Activated T-cell treated with anti-CD3 and anti-CD28 coated beads, Interleukin-2, amount 50 U/mL, for 72 hours (primary cell): ENCODE measurements at regions not wholly inside any gene's neighbourhood (a gene's known extent, or its start where the extent isn't known, plus 50 kb on each side); places are given as distances from the start of the nearest gene placed in this dataset.
A peak's percentile ranks its signal among the peaks of the same experiment; 100 is the strongest.

Source experiments
- ATAC-seq, 2 donors: fragments of 150-1000 bp; cut with Tn5 transposase; replicated peaks in 1 of 2; 2 replicates each; pipeline ENCODE4 v1.10.0; 2021; ENCODE audit warnings: moderate library complexity in 2 of 2, mild to moderate bottlenecking in 1 of 2
- DNase-seq, 2 donors: peaks; one replicate each; pipeline ENCODE4 v3.0.0; 2021 to 2022; ENCODE audit warnings: mixed read lengths in 1 of 2
- H3K27ac Mint-ChIP-seq: one replicate; pipeline ENCODE4 v1.8.0; 2022; ENCODE audit warnings: mild to moderate bottlenecking, moderate library complexity, mixed read lengths
- H3K27me3 Mint-ChIP-seq: one replicate; pipeline ENCODE4 v1.8.0; 2022; ENCODE audit warnings: low read depth, mixed read lengths
- H3K36me3 Mint-ChIP-seq, 2 donors: one replicate each; pipeline ENCODE4 v1.8.0; 2022; ENCODE audit warnings: mixed read lengths in 2 of 2, mild to moderate bottlenecking in 1 of 2; ENCODE audit not compliant: insufficient read depth in 2 of 2
- H3K4me1 Mint-ChIP-seq: one replicate; pipeline ENCODE4 v1.8.0; 2022; ENCODE audit warnings: low read depth, mixed read lengths
- H3K4me3 Mint-ChIP-seq, 2 donors: one replicate each; pipeline ENCODE4 v1.8.0; 2022; ENCODE audit warnings: mild to moderate bottlenecking in 2 of 2, mixed read lengths in 2 of 2, moderate library complexity in 2 of 2
- H3K9me3 Mint-ChIP-seq, 2 donors: one replicate each; pipeline ENCODE4 v1.8.0; 2022; ENCODE audit warnings: mixed read lengths in 2 of 2

- Mint-ChIP-seq H3K4me1 (no peaks in the 10 kb centered on the region), H3K27me3 (peaks cover 17% of the 10 kb centered on the region), H3K27ac (no peak overlapping the region), H3K36me3 (no peaks in the 10 kb centered on the region), H3K9me3 (no peaks in the 10 kb centered on the region), H3K4me3 (no peak overlapping the region)
- ATAC-seq (no peak), DNase-seq (no peak)
Measured at GRCh38 chr1:232551386-232551785, 78.5 kb downstream of the SIPA1L2 start.

GRCh38 chr1:232550007-232550406 lies 79.9 kb downstream of the SIPA1L2 start:
- H3K4me3 Mint-ChIP-seq: no peak overlapping the region
- no peaks in the 10 kb centered on the region for H3K9me3 Mint-ChIP-seq
- no peaks in the 10 kb centered on the region for H3K4me1 Mint-ChIP-seq
- no peaks in the 10 kb centered on the region for H3K36me3 Mint-ChIP-seq
- ATAC-seq (no peak), DNase-seq (no peak)
- no peak overlapping the region for H3K27ac Mint-ChIP-seq
- peaks cover 17% of the 10 kb centered on the region for H3K27me3 Mint-ChIP-seq

- Mint-ChIP-seq H3K4me1 (no peaks in the 10 kb centered on the region), H3K9me3 (no peaks in the 10 kb centered on the region), H3K36me3 (no peaks in the 10 kb centered on the region), H3K4me3 (no peak overlapping the region), H3K27ac (no peak overlapping the region), H3K27me3 (peaks cover 17% of the 10 kb centered on the region)
- DNase-seq (no peak), ATAC-seq (no peak)
Measured at GRCh38 chr1:232548691-232549090, 81.2 kb downstream of the SIPA1L2 start.

- DNase-seq: no peak
- H3K27ac Mint-ChIP-seq: no peak overlapping the region
- H3K9me3 Mint-ChIP-seq: no peaks in the 10 kb centered on the region
- H3K27me3 Mint-ChIP-seq: peaks cover 17% of the 10 kb centered on the region
- no peak overlapping the region for H3K4me3 Mint-ChIP-seq
- no peaks in the 10 kb centered on the region for H3K36me3 Mint-ChIP-seq
- ATAC-seq: no peak
- no peaks in the 10 kb centered on the region for H3K4me1 Mint-ChIP-seq
Measured at GRCh38 chr1:232547938-232548484, 81.9 kb downstream of the SIPA1L2 start.

- H3K9me3 Mint-ChIP-seq: no peaks in the 10 kb centered on the region
- H3K27ac Mint-ChIP-seq: no peak overlapping the region
- ATAC-seq (no peak), DNase-seq (no peak)
- peaks cover 8% of the 10 kb centered on the region for H3K27me3 Mint-ChIP-seq
- peaks cover 13% of the 10 kb centered on the region for H3K4me1 Mint-ChIP-seq
- H3K36me3 Mint-ChIP-seq: no peaks in the 10 kb centered on the region
- no peak overlapping the region for H3K4me3 Mint-ChIP-seq
Measured at GRCh38 chr1:232542633-232543593, 87.0 kb downstream of the SIPA1L2 start.

- no peak overlapping the region for H3K4me3 Mint-ChIP-seq
- H3K4me1 Mint-ChIP-seq: peaks cover 14% of the 10 kb centered on the region
- ATAC-seq (no peak), DNase-seq (no peak)
- no peak overlapping the region for H3K27ac Mint-ChIP-seq
- H3K27me3 Mint-ChIP-seq: no peaks in the 10 kb centered on the region
- no peaks in the 10 kb centered on the region for H3K9me3 Mint-ChIP-seq
- no peaks in the 10 kb centered on the region for H3K36me3 Mint-ChIP-seq
Measured at GRCh38 chr1:232538943-232539302, 91.0 kb downstream of the SIPA1L2 start.

GRCh38 chr1:232538224-232538942 lies 91.5 kb downstream of the SIPA1L2 start:
- DNase-seq (no peak), ATAC-seq (peak; percentile 27 to 57)
- H3K27me3 Mint-ChIP-seq: no peaks in the 10 kb centered on the region
- peaks cover 14% of the 10 kb centered on the region for H3K4me1 Mint-ChIP-seq
- no peaks in the 10 kb centered on the region for H3K9me3 Mint-ChIP-seq
- no peaks in the 10 kb centered on the region for H3K36me3 Mint-ChIP-seq
- no peak overlapping the region for H3K27ac Mint-ChIP-seq
- H3K4me3 Mint-ChIP-seq: no peak overlapping the region

GRCh38 chr1:232534552-232535517 lies 95.1 kb downstream of the SIPA1L2 start:
- H3K27ac Mint-ChIP-seq: no peak overlapping the region
- peaks cover 14% of the 10 kb centered on the region for H3K4me1 Mint-ChIP-seq

GRCh38 chr1:232533328-232533727 lies 96.6 kb downstream of the SIPA1L2 start:
- Mint-ChIP-seq H3K4me3 (no peak overlapping the region), H3K27me3 (peaks cover 11% of the 10 kb centered on the region), H3K36me3 (no peaks in the 10 kb centered on the region), H3K9me3 (no peaks in the 10 kb centered on the region), H3K27ac (no peak overlapping the region), H3K4me1 (peaks cover 11% of the 10 kb centered on the region)
- no peak for ATAC-seq
- DNase-seq: no peak

More at GRCh38 chr1:232534552-232535517, 95.1 kb downstream of the SIPA1L2 start:
- H3K27me3 Mint-ChIP-seq: peaks cover 11% of the 10 kb centered on the region
- DNase-seq: no peak
- no peaks in the 10 kb centered on the region for H3K36me3 Mint-ChIP-seq
- no peaks in the 10 kb centered on the region for H3K9me3 Mint-ChIP-seq
- H3K4me3 Mint-ChIP-seq: no peak overlapping the region
- no peak for ATAC-seq

GRCh38 chr1:232532901-232533300 lies 97.0 kb downstream of the SIPA1L2 start:
- Mint-ChIP-seq H3K36me3 (no peaks in the 10 kb centered on the region), H3K4me3 (no peak overlapping the region), H3K27ac (no peak overlapping the region), H3K9me3 (no peaks in the 10 kb centered on the region), H3K4me1 (peaks cover 8% of the 10 kb centered on the region), H3K27me3 (peaks cover 11% of the 10 kb centered on the region)
- ATAC-seq (no peak), DNase-seq (no peak)

GRCh38 chr1:232531291-232531690 lies 98.6 kb downstream of the SIPA1L2 start:
- Mint-ChIP-seq H3K36me3 (no peaks in the 10 kb centered on the region), H3K4me3 (no peak overlapping the region), H3K4me1 (peaks cover 8% of the 10 kb centered on the region), H3K27ac (no peak overlapping the region), H3K9me3 (no peaks in the 10 kb centered on the region), H3K27me3 (peaks cover 11% of the 10 kb centered on the region)
- DNase-seq: no peak
- no peak for ATAC-seq

GRCh38 chr1:232529747-232530146 lies 100.2 kb downstream of the SIPA1L2 start:
- Mint-ChIP-seq H3K4me3 (no peak overlapping the region), H3K27me3 (peaks cover 11% of the 10 kb centered on the region), H3K36me3 (no peaks in the 10 kb centered on the region), H3K27ac (no peak overlapping the region), H3K9me3 (no peaks in the 10 kb centered on the region), H3K4me1 (peaks cover 8% of the 10 kb centered on the region)
- DNase-seq (no peak), ATAC-seq (no peak)
